Esophagus squamous epithelium (tissue), 4 donors: ENCODE measurements at regions not wholly inside any gene's neighbourhood (a gene's known extent, or its start where the extent isn't known, plus 50 kb on each side); places are given as distances from the start of the nearest gene placed in this dataset.

Source experiments
- CTCF ChIP-seq, 6 experiments: fragments of 450-650 bp in 4 of 6; fragments of 200-600 bp in 2 of 6; sonication (generic) in 2 of 6; IDR thresholded peaks; one replicate each; pipeline ENCODE4 v1.5.1; 2016 to 2019; ENCODE audit warnings: antibody characterized with exemption in 6 of 6, mild to moderate bottlenecking in 4 of 6, moderate library complexity in 4 of 6
- POLR2A ChIP-seq, 4 donors: fragments of 450-650 bp; IDR thresholded peaks; one replicate each; pipeline ENCODE4 v1.6.1; 2017; ENCODE audit warnings: antibody characterized with exemption in 4 of 4, mild to moderate bottlenecking in 4 of 4, moderate library complexity in 3 of 4

- TF ChIP-seq CTCF (IDR thresholded peaks at IDR 0.05) (no peak), POLR2A (IDR thresholded peaks at IDR 0.05) (no peak)
These were observed 297.7 kb upstream of the DDHD1 start for GRCh38 chr14:53450871-53451270.
